ENCODE measurements at regions not wholly inside any gene's neighbourhood (a gene's known extent, or its start where the extent isn't known, plus 50 kb on each side); places are given as distances from the start of the nearest gene placed in this dataset.
A peak's percentile ranks its signal among the peaks of the same experiment; 100 is the strongest.

GRCh38 chr1:187338762-187339412 lies 510.1 kb downstream of the PLA2G4A start:
- Histone ChIP-seq H3K27me3 (replicated peaks; ENCODE audit: insufficient read depth, low read length) (no peaks in the 10 kb centered on the region), H3K9me3 (replicated peaks; ENCODE audit: insufficient read depth, low read length) (no peaks in the 10 kb centered on the region), H3K4me2 (ENCODE audit: low read depth, low read length) (no peak overlapping the region)

DNA sequence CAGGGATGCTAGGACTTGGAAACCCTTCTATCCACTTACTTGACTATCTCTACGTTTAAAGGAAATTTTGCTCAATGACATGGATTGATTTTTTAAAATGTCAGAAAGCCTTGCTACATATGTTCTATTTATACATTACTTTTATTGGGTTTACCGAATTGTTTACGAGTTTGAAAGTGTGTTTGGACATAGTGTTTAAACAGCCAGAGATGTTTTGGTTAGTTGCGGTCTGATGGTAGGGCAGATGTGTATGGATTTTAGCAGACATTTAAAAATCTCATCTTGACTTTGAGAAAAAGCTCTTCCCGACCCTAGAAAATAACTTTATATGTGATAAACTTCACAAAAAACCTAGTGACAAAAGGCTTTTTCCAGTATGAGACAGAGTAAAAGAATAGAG lies 513.7 kb downstream of the PLA2G4A start:
- no peak for TF ChIP-seq EZH2phosphoT487 (IDR thresholded peaks at IDR 0.05; ENCODE audit: low read length)
- TF ChIP-seq EZH2 (optimal IDR thresholded peaks at IDR 0.05; ENCODE audit: low read depth, low read length), result no peak
- TF ChIP-seq CTCF (IDR thresholded peaks at IDR 0.05; ENCODE audit: low read length), result no peak
- Histone ChIP-seq H2AFZ (ENCODE audit: low read length) (no peak overlapping the region), H3K9me2 (replicated peaks; ENCODE audit: insufficient read depth, low read length) (no peaks in the 10 kb centered on the region), H3K9ac (ENCODE audit: low read length) (no peak overlapping the region), H3F3A (ENCODE audit: insufficient read depth, low read length) (no peaks in the 10 kb centered on the region), H3K36me3 (replicated peaks; ENCODE audit: insufficient read depth, low read length) (no peaks in the 10 kb centered on the region), H3K4me1 (ENCODE audit: low read length) (no peaks in the 10 kb centered on the region), H4K20me1 (ENCODE audit: insufficient read depth, low read length) (no peaks in the 10 kb centered on the region; the same call in 1 of the 2 replicates), H3K27ac (ENCODE audit: low read length) (no peak overlapping the region), H3K4me3 (ENCODE audit: low read length) (no peak overlapping the region), H3K79me2 (ENCODE audit: low read length) (no peaks in the 10 kb centered on the region), H3K9me3 (replicated peaks; ENCODE audit: insufficient read depth, low read length) (no peaks in the 10 kb centered on the region), H3K4me2 (ENCODE audit: low read depth, low read length) (no peak overlapping the region), H3K27me3 (replicated peaks; ENCODE audit: insufficient read depth, low read length) (no peaks in the 10 kb centered on the region)
- peak; percentile 4 for DNase-seq

More at GRCh38 chr1:187338762-187339412, 510.1 kb downstream of the PLA2G4A start:
- TF ChIP-seq EZH2phosphoT487 (IDR thresholded peaks at IDR 0.05; ENCODE audit: low read length) (no peak), CTCF (IDR thresholded peaks at IDR 0.05; ENCODE audit: low read length) (peak; percentile 18)
- Histone ChIP-seq H3K4me3 (ENCODE audit: low read length) (no peak overlapping the region), H3F3A (ENCODE audit: insufficient read depth, low read length) (no peaks in the 10 kb centered on the region), H3K79me2 (ENCODE audit: low read length) (no peaks in the 10 kb centered on the region), H4K20me1 (ENCODE audit: insufficient read depth, low read length) (no peaks in the 10 kb centered on the region; the same call in 1 of the 2 replicates), H3K9ac (ENCODE audit: low read length) (no peak overlapping the region), H3K9me2 (replicated peaks; ENCODE audit: insufficient read depth, low read length) (no peaks in the 10 kb centered on the region), H3K36me3 (replicated peaks; ENCODE audit: insufficient read depth, low read length) (no peaks in the 10 kb centered on the region), H2AFZ (ENCODE audit: low read length) (no peak overlapping the region), H3K4me1 (ENCODE audit: low read length) (no peaks in the 10 kb centered on the region), H3K27ac (ENCODE audit: low read length) (no peak overlapping the region)
- DNase-seq, result peak; percentile 19

GRCh38 chr1:187374082-187374481 lies 545.3 kb downstream of the PLA2G4A start:
- no peak for TF ChIP-seq EZH2 (optimal IDR thresholded peaks at IDR 0.05; ENCODE audit: low read depth, low read length)
- no peak for DNase-seq
- no peaks in the 10 kb centered on the region for H3K9me2 ChIP-seq (replicated peaks; ENCODE audit: insufficient read depth, low read length)
- H3K4me3 ChIP-seq (ENCODE audit: low read length), result no peak overlapping the region
- no peaks in the 10 kb centered on the region for H3K36me3 ChIP-seq (replicated peaks; ENCODE audit: insufficient read depth, low read length)
- no peaks in the 10 kb centered on the region for H3F3A ChIP-seq (ENCODE audit: insufficient read depth, low read length)
- no peak overlapping the region for H3K4me2 ChIP-seq (ENCODE audit: low read depth, low read length)
- no peaks in the 10 kb centered on the region for H3K4me1 ChIP-seq (ENCODE audit: low read length)
- H2AFZ ChIP-seq (ENCODE audit: low read length), result no peak overlapping the region
- no peaks in the 10 kb centered on the region for H3K79me2 ChIP-seq (ENCODE audit: low read length)
- H4K20me1 ChIP-seq (ENCODE audit: insufficient read depth, low read length), result no peaks in the 10 kb centered on the region
- no peaks in the 10 kb centered on the region for H3K9me3 ChIP-seq (replicated peaks; ENCODE audit: insufficient read depth, low read length)
- no peaks in the 10 kb centered on the region for H3K27me3 ChIP-seq (replicated peaks; ENCODE audit: insufficient read depth, low read length)
- no peak overlapping the region for H3K9ac ChIP-seq (ENCODE audit: low read length)
- H3K27ac ChIP-seq (ENCODE audit: low read length), result no peak overlapping the region

DNA sequence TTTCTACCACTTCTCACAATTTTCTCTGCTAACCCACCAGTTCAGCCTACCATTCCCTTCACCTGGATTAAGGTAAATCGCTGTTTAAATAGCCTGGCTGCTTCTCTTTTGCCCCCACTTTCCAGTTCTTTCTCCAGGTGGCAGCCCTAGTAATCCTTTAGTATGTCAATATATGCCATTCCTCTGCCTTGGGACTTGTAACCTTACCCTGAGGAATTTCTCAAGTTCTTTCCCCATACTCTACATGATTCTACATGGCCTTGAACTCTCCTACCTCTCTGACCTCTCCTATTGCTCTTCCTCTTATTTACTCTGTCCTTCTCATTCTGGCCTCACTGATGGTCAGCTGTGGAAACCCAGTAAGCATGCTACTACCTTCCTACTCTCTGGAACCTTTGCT lies 546.0 kb downstream of the PLA2G4A start:
- no peak overlapping the region for H3K27ac ChIP-seq (ENCODE audit: low read length)
- TF ChIP-seq EZH2phosphoT487 (IDR thresholded peaks at IDR 0.05; ENCODE audit: low read length) (no peak), EZH2 (optimal IDR thresholded peaks at IDR 0.05; ENCODE audit: low read depth, low read length) (no peak), CTCF (IDR thresholded peaks at IDR 0.05; ENCODE audit: low read length) (no peak)
- no peaks in the 10 kb centered on the region for H3K4me1 ChIP-seq (ENCODE audit: low read length)
- no peak overlapping the region for H2AFZ ChIP-seq (ENCODE audit: low read length)
- DNase-seq, result no peak
- no peak overlapping the region for H3K9ac ChIP-seq (ENCODE audit: low read length)
- H3F3A ChIP-seq (ENCODE audit: insufficient read depth, low read length), result no peaks in the 10 kb centered on the region
- H3K9me2 ChIP-seq (replicated peaks; ENCODE audit: insufficient read depth, low read length), result no peaks in the 10 kb centered on the region
- no peaks in the 10 kb centered on the region for H3K27me3 ChIP-seq (replicated peaks; ENCODE audit: insufficient read depth, low read length)
- H3K36me3 ChIP-seq (replicated peaks; ENCODE audit: insufficient read depth, low read length), result no peaks in the 10 kb centered on the region
- no peaks in the 10 kb centered on the region for H4K20me1 ChIP-seq (ENCODE audit: insufficient read depth, low read length)
- no peak overlapping the region for H3K4me3 ChIP-seq (ENCODE audit: low read length)
- no peaks in the 10 kb centered on the region for H3K79me2 ChIP-seq (ENCODE audit: low read length)
- no peaks in the 10 kb centered on the region for H3K9me3 ChIP-seq (replicated peaks; ENCODE audit: insufficient read depth, low read length)
- no peak overlapping the region for H3K4me2 ChIP-seq (ENCODE audit: low read depth, low read length)

All from MM.1S (cell line).